ENCODE measurements at regions not wholly inside any gene's neighbourhood (a gene's known extent, or its start where the extent isn't known, plus 50 kb on each side); places are given as distances from the start of the nearest gene placed in this dataset.
"Not testable (repeated sequence)": the region's sequence is repeated elsewhere in the genome, so short reads cannot be mapped to it uniquely, and the experiment has no call there.

DNA sequence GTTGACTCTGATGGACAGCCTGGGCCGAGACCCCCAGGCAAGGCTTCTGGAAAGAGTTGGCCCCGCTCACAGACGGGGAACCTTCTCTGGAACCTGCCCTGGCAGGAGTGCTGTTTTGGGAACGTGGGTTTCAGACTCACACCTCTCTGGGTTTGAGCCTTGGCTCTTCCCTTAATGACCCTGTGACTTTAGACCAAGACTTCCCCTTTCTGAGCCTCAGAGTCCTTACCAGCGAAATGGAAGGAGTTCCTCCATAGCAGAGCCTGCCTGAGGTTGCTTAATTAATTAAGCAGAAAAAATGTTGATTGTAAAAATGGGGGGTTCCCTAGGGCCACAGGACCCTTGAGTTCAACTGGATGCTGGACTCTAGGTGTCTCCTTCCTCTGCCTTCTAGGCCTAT, 408.2 kb downstream of the SEC14L1 start:
- DNase-seq (ENCODE audit: low read depth) = no peak

DNA sequence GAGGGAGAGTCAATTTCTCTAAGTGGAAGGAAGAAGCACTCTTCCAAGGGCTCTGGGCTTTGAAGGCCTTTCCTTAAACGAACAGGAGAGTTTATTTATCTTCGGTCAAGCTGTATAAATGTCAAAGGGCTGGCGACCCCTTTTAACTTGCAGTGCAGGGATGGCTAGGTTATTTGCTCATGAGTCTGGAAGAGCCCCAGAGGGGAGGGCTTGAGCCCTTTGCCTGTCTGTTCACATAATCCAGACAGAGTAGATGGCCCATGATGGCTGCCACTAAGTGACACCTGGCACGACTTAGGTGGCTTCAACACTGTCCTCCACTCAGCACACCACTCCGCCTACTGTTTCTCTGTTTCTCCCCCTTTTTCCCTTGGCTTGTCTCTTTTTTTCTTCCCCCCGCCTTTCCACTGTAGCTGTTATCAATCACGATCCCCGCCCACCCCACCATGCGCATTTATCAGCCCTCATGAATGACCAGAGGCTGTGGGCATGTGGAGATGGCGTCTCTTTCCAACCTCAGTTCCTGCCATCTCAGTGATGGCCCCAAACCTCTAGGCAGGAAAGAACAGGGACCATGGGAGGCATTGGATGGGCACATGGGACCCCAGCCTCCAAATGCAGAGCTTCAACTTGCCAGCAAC, 408.7 kb upstream of the TNRC6C start:
- DNase-seq (ENCODE audit: low read depth) = no peak

DNA sequence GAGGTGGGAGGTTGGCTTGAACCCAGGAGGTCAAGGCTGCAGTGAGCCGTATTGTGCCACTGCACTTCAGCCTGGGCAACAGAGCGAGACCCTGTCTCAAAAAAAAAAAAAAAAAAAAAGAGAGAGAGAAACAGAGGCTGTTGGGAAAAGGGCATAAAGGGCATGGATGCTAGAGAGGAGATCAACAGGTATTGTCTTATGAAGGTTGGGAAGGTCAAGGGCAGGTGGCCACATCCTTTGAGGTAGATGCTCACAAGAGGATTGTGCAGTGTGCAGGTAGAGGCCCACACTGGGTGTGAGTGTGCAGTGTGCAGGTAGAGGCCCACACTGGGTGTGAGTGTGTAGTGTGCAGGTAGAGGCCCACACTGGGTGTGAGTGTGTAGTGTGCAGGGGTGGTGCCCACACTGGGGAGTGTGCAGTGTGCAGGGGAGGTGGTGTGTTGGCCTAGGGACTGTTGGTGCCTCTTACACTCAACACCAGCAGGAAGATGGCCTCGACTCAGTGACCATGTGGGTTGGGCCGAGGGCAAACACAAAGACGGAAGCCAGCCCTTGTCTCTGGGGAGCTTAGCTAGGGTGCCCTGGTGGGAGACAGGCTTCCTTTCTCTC, 404.9 kb upstream of the TNRC6C start:
- DNase-seq (ENCODE audit: low read depth) = no peak

DNA sequence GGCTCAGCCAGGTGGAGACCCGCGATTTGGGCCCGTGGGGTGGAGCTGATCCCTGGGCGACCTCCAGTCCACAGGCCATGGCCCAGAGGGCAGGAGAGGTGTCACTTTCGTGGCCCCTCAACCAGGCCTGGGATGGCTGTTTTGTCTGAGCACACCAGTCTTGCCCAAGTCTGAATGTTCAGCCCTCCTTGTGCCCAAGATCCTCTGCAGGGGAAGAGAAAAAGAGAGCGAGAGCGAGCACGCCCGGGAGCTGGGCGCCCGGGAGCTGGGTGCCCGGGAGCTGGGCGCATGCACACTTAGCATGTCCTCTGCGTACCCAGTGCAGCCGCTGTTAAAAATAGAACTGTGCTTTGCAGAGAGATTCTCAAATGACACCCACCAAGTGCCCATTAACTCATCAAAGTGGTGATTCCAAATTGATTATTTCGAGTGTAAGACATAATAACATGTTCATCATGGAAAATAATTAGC, 403.3 kb upstream of the TNRC6C start:
- DNase-seq (ENCODE audit: low read depth) = no peak

DNA sequence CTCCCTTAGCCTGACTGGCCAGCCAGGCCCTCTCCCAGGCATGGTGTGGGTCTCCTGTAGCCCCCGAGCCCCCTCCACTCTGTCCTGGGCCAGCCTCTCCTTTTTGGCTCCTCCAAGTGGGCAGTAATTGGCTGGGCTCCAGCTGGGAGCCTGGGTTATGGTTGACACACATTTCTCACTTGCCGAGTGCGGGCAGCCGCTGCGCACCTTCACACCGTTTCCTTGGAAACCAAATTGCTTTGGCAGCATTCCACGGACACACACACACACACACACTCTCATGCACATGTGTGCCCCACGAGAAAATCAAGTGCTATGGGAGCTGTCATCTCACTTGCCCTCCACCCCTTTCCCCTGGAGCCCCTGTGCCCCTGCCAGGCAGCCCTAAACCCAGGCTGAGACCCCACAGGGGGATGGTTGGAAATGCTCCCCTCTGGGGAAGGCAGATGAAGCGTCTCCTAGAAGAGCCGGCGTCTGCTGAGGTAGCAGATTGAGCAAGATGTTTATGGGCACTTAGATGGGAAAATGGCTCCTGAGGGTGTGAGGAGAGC, 402.7 kb upstream of the TNRC6C start:
- DNase-seq (ENCODE audit: low read depth) = no peak

DNA sequence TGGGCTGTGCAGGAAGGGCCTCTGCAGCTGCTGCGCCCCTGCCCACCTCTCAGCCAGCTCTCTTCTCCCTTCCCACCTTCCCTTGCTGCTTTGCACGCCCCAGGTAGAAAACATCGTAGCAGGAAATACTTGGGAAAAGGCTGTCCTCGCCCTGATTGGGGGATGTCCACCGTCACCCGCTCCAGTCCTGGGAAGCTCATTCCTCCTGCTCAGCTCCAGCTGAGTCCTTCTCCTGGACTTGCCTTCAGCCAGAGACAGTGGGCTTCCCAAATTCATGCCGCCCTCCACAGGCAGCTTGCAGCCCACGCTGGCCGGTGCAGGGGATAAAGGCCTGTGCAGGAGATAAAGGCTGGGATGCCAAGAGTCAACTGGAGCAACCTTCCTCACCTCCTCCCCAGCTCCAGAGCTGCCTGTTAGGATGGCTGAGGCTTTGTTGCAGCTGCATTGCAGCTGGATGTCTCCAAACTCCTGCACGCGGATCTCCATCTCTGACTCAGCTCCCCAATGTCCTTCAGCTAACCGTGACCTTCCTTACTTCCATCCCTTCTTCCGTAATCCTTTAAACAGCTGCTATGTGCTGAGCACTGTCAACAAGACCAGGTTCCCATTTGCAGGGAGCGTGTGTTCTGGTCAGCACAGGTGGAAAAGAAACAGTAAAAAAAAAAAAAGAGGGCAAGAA, 402.0 kb upstream of the TNRC6C start:
- DNase-seq (ENCODE audit: low read depth) = no peak

DNA sequence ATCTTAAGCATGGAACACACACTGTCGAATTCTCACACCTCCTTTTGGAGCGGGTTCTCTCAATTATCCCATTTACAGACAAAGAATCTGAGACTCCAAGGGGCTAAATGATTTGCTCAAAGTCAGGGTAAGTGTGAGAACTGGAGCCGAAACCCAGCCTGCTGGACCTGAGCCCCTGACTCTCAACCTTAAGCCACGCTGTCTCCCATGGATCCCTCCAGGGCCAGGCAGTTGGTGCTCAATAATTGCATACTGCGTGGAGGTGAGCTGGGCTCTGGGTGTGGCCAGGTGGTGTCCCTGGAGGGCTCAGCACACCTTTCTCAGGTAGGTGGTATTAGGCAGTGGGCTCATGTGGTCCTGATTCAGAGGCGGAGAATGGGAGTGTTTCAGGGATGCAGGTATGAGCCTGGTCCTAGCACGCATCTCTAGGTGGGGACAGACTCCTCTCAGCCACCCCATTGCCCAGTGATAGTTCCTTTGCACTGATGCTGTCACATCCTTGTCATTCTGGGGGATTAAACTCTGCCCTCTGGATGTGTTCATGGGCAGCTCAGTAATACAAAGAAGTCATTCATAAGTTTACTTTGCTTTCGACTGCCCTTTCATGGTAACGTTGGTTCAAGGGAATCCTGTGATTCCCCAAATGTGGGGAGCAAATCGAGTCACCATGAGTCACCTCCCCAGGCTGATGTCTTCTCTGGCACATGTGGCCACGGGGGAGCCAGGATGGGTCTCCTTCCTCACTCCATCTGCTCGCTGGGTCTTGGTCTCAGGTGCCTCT, 399.5 kb upstream of the TNRC6C start:
- no peak for DNase-seq (ENCODE audit: low read depth)

DNA sequence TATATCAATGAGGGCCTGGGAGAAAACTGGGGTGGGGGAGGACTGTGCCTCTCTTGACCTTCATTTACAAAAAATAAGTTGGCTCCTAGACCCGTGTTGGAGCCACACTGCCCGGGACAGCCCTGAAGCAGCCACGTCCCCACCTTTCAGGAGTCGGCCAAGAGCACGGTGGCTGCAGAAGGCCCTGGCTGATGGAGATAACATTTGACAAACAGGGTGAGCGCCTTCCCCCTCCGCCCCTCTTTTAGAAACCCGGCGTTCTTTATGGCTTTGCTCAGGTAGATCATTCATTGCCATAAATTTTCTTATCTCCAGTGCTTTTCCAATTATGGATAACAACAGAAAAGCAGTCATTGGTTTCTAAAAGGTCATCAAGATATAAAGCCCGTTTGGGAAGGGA, 398.1 kb upstream of the TNRC6C start:
- no peak for DNase-seq (ENCODE audit: low read depth)

DNA sequence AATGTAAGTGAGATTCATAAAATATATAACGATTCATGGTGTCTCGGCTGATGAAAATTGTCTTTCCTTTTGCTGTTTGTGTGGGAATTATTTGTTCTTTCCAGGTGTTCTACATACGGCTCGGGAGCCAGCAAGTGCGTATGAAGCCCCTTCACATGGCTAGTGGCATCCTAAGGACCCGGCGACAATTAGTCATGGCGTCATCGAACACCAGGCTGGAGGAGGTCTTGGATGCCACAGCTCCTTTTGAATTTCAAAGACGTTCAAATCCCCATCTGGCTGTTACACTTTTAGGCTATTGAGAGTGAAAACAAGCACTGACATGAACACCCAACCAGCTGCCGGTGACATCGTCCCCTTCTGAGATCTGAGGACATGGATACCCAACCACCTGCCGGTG, 397.7 kb upstream of the TNRC6C start:
- no peak for DNase-seq (ENCODE audit: low read depth)

DNA sequence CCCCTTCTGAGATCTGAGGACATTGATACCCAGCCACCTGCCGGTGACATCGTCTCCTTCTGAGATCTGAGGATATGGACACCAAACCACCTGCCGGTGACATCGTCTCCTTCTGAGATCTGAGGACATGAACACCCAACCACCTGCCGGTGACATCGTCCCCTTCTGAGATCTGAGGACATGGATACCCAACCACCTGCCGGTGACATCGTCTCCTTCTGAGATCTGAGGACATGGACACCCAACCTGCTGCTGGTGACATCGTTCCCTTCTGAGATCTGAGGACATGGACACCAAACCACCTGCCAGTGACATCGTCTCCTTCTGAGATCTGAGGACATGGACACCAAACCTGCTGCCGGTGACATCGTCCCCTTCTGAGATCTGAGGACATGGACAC, 396.1 kb upstream of the TNRC6C start:
- not testable (repeated sequence) for DNase-seq (ENCODE audit: low read depth)

DNA sequence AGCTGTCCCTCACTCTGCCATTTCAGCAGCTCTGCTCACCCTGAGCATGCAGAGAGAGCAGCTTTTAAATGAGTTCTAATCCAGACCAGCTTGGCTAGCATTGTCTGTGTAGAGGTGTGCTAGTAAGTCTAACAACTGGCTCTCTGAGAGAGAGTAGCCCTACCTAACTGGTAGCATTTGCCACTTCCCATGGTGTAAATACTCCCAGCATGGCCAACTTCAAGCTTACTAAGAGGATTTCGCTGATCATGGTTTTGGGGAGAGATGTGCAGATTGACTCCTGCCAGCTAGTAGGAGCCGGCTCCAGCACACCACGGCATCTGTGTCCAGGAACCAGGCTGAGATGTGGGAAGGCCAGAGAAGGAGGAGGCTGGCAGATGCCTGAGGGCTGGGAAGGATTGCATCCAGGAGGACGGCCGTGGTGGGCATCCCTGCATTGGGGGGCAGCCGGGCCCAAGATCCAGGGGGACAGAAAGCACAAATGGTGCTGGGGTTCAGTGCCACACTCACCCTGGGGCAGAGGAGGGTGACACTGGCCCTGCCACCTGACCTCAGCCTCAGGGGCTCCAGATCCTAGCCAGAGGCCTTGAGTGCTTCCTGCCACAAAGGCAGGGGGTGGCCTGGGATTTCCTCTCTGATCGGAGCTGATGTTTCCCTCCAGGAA, 394.9 kb upstream of the TNRC6C start:
- no peak for DNase-seq (ENCODE audit: low read depth)

DNA sequence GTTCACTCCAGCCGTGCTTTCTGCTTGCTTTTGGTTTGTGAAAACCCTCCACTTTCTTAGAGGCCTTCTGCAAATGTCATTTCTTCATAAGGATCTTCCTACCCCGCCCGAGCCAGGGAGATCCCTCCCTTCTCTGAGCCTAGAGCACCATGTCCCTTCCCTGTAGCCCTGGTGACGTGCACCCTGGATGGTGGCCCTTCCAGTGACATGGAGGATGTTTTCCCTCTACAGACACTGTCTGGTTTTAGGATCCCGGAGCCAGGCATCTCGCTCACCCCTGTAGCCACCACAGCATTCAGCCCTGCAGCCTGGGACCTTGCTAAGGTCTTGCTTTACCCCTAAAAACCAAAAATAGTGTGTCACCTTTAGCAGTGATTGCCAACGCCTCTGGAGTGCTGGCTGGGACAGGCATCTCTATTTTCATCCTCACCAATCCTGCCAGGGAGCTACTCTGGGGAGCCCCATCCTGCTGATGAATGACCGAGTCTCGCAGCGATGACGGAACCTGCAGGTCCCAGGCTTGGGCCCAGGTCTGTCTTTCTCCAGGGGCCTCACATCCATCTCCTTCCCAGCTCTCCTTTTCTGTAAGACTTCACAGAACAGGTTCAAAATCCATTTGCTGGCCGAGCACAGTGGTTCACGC, 394.1 kb upstream of the TNRC6C start:
- no peak for DNase-seq (ENCODE audit: low read depth)

DNA sequence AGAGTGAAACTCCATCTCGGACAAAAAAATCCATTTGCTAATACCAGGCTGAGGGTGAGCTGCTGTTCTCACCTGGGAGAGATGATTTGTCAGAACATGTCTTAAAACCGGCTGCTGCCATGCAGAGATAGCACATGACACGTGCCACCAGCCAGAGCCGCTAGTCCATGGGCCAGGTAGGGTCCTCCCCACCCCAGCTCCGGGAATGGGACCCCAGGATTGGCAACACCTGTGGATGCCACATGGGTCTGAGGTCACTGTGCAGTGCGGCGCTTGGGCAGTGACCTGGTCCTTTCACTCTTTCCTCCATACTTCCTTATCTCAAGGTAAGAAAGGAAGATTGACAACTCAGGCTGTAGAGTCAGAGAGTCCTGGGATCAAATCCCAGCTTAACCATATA, 393.3 kb upstream of the TNRC6C start:
- no peak for DNase-seq (ENCODE audit: low read depth)

DNA sequence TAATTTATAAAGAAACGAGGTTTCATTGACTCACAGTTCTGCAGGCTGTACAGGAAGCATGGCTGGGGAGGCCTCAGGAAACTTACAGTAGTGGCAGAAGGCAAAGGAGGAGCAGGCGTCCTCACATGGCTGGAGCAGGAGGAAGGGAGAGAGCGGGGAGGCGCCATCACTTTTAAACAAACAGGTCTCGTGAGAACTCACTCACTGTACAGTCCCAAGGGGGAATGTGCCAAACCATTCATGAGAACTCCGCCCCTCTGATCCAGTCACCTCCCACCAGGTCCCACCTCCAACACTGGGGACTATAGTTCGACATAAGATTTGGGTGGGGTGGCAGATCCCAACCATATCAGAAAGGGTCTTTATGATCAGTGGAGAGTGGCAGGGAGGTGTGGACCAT, 392.4 kb upstream of the TNRC6C start:
- DNase-seq (ENCODE audit: low read depth) = no peak

DNA sequence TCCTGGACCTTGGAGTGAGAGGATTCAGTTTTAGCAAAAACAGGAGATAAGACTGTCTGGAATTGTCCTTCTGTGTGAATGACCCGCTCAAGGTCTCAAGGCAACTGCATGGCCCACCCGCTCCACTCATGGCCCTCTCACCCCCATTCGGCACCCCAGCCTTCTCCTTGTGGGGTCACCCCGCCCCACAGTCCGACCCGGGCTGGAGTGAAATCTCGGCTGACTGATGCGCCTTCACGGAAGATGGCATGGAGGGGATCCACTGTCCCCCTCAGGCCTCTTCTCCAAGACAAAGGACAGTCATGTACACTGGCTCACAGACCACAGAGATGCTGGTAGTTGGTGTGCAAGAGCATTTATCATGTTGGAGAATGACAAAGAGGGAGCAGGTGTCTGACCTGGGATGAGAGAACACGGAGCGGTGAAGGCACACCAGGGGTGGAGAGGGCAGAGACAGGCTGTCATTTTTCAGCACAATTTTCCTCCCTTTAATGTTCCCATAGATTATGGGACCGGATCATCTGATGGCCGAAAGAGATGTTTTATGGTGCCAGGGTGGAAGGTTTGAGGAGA, 391.9 kb upstream of the TNRC6C start:
- DNase-seq (ENCODE audit: low read depth) = no peak

DNA sequence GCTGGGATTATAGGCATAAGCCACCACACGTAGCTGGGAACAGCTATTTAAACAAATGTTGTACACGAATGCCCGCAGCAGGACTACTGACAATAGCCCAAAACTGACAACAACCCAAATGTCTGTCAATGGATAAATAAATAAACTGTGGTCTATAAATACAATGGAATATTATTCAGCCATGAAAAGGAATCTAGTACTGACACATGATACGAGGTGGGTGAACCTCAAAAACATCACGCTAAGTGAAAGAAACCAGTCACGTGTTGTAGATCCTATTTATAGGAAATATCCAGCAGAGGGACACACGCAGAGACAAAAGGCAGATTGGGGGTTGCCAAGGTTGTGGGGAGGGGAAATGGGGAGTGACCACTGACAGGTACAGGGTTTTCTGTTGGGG, 390.0 kb upstream of the TNRC6C start:
- DNase-seq (ENCODE audit: low read depth) = no peak

DNA sequence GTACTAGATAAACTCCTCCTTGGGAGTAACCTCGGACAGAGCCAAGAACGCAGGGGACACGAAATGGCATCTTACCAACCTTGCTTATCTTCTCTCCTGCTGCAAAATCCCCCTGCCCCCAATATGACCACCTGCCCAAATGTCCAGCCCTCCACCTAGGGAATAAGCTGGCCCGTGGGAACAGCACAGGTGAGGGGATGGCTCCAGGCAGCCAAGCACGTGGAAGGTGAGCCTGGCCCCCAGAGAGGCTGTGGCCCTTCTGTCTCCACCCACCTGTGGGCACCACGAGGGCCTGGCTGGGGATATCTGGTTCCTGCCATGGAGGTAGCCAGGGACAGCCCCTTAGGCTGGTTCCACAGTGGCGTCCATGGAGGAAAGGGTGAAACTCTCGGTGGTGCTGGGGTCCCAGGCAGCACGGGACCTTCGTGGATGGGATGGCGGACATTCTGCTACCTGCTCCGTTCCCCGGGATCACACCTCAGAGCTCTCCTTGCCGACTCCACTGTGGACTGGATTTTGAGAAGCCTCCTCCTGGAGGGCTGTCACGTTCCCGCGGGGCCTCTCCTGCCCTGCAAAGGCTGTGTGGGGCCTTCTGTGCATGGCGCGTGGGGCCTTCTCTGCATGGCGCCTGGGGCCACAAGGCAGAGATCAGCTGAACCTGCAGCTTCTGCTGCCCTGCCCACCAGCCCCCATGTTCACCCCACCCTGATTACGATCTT, 388.5 kb upstream of the TNRC6C start:
- no peak for DNase-seq (ENCODE audit: low read depth)

DNA sequence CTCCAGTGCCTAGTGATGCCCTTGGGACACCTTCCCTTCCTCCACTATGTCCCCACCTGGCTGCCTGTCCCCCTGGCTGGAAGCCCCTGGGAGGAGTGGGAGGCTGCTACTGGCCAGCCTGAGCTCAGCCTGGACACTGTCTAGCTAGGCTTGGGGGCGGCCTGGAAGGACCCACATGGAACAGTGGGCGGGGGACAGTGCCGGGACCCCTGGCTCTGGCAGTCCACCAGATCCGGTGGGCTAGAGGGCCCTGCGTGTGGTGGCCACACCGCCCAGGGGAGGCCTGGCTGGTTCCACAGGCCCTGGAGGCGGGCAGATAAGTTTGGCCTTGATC, 388.0 kb upstream of the TNRC6C start:
- DNase-seq (ENCODE audit: low read depth) = no peak

DNA sequence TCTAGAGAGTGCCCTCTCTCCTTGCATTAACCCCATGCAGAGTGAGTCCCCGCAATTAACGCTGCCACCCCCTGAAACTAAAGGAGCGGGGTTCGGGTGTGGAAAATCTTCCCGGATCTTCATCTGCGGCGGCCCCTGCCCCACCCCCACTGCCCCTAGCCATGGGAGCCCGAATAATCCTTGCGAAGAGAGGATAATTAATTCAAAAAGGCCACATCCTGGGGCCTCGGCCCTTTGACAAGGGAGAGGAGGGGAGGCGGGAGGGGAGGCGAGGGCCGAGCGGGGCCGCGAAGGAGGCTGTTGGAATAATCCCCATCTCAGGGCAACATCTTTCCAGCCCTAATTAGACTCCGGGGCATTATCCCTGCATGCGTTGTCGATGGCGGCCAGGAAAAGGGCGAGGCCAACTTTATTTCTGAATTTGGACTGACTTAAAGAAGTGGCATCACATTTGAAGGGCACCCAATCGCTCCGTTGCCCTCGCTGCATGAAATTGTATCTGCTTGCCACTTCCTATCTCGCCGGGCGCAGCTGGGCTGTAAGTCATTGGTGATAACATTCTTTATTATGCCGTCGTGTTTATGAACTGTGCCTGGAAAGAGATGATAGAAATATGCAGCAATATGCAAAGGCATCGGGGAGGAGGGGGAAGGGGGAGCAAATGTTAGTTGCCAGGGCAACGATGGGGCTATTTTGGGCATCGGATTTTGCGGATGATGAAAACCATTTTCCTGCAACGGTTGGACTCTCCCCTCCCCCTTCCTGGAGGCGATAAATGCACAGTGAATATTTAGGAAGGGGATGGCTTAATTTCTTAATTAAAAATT, 387.1 kb upstream of the TNRC6C start:
- DNase-seq (ENCODE audit: low read depth) = no peak
